ENCODE measurements at regions not wholly inside any gene's neighbourhood (a gene's known extent, or its start where the extent isn't known, plus 50 kb on each side); places are given as distances from the start of the nearest gene placed in this dataset.

DNA sequence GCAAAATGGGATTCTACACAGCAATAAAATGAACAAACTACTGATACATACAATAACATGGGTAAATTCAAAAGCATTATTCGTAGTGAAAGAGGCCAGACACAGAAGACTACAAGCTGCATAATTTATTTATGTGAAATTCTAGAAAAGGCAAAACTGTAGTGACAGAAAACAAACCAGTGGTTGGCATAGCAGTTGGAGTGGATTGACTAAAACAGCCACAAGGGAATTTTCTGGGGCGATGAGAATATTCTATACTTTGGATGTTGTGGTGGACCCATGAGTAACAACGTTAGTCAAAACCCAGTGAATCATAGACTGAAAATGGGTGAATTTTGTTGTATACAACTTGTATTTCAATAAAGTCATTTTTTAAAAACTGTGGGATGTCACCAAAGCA is 63.2 kb upstream of the RPL38 start:
- TF ChIP-seq SUZ12 (IDR thresholded peaks at IDR 0.05) (no peak), CTBP1 (IDR thresholded peaks at IDR 0.05; ENCODE audit: borderline replicate concordance) (no peak)

Data from HEK293T (cell line).